ENCODE measurements at regions not wholly inside any gene's neighbourhood (a gene's known extent, or its start where the extent isn't known, plus 50 kb on each side); places are given as distances from the start of the nearest gene placed in this dataset.

DNA sequence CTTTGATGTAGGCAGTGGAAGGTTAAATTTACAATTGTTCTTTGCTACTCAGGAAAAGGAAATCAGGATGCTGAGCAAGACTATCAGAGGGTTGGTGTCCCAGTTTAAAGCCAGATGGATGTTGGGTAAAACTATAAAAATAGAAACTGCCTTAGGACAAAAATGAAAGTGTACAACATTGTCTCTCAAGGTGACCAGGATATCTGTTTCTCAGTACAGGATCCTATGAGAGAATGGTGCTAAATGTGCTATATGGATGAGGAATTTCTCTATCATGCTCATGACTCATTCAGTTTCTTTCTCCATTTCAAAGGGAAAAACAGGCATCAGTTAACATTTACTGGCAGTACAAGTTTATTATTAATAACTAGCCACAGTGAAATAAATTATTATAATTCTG, 534.2 kb upstream of the GJE1 start (continued):
- TF ChIP-seq ZNF354B (CRISPR knock-in tag; IDR thresholded peaks at IDR 0.05) (no peak), FOXJ2 (tag; IDR thresholded peaks at IDR 0.05) (no peak), ADNP (tag; IDR thresholded peaks at IDR 0.05) (no peak), HES1 (IDR thresholded peaks at IDR 0.05; ENCODE audit: low read depth) (no peak), BCLAF1 (IDR thresholded peaks at IDR 0.05; ENCODE audit: borderline replicate concordance in 1 of 2, control insufficient read depth in 1 of 2, low read depth in 2 of 2, low read length in 1 of 2) (no peak), RNF2 (IDR thresholded peaks at IDR 0.05) (no peak), CXXC5 (CRISPR knock-in tag; IDR thresholded peaks at IDR 0.05) (no peak), STAT5A (IDR thresholded peaks at IDR 0.05; ENCODE audit: borderline replicate concordance, low read length) (no peak), CBX3 (IDR thresholded peaks at IDR 0.05; ENCODE audit: borderline replicate concordance in 1 of 2, low read length in 2 of 2) (no peak), ZNF77 (CRISPR knock-in tag; IDR thresholded peaks at IDR 0.05) (no peak), RBM22 (IDR thresholded peaks at IDR 0.05; ENCODE audit: low read depth, low read length, poor library complexity, severe bottlenecking) (no peak), ZNF280A (IDR thresholded peaks at IDR 0.05; ENCODE audit: low read depth, partially characterized antibody) (no peak), CHD1 (IDR thresholded peaks at IDR 0.05; ENCODE audit: low read length) (no peak)

Measured in K562 (cell line).